H9 (cell line): ENCODE measurements at regions not wholly inside any gene's neighbourhood (a gene's known extent, or its start where the extent isn't known, plus 50 kb on each side); places are given as distances from the start of the nearest gene placed in this dataset.

Experiments
- DNase-seq: peaks from one replicate; pipeline ENCODE4 v3.0.0-alpha.2; 2017
- H2AFZ ChIP-seq: one replicate; pipeline ENCODE4 v1.6.1; 2013; ENCODE audit warnings: mild to moderate bottlenecking, low read length, control low read depth, moderate library complexity
- H2AK5ac ChIP-seq: 2 replicates; pipeline ENCODE4 v1.6.1; 2013; ENCODE audit warnings: low read length, control low read depth, mixed read lengths; ENCODE audit not compliant: insufficient read length
- H2BK120ac ChIP-seq: one replicate; pipeline ENCODE4 v1.6.1; 2013; ENCODE audit warnings: low read depth, mild to moderate bottlenecking, low read length, control low read depth, inconsistent platforms; ENCODE audit not compliant: poor library complexity, severe bottlenecking
- H2BK12ac ChIP-seq: 2 replicates; pipeline ENCODE4 v1.6.1; 2013; ENCODE audit warnings: low read length, control low read depth, mixed read lengths, low read depth; ENCODE audit not compliant: insufficient read length
- H2BK15ac ChIP-seq: 2 replicates; pipeline ENCODE4 v1.6.1; 2013; ENCODE audit warnings: low read depth, low read length, control low read depth
- H2BK20ac ChIP-seq: one replicate; pipeline ENCODE4 v1.6.1; 2013; ENCODE audit warnings: low read depth, mild to moderate bottlenecking, low read length, control low read depth, inconsistent platforms; ENCODE audit not compliant: poor library complexity, severe bottlenecking
- H2BK5ac ChIP-seq: 2 replicates; pipeline ENCODE4 v1.6.1; 2013; ENCODE audit warnings: low read length, control low read depth, mixed read lengths; ENCODE audit not compliant: insufficient read length
- H3K14ac ChIP-seq: 2 replicates; pipeline ENCODE4 v1.6.1; 2013; ENCODE audit warnings: low read length, control low read depth; ENCODE audit not compliant: insufficient read depth
- H3K18ac ChIP-seq: 2 replicates; pipeline ENCODE4 v1.6.1; 2013; ENCODE audit warnings: low read depth, mild to moderate bottlenecking, mixed read lengths, low read length, control low read depth; ENCODE audit not compliant: insufficient read length
- H3K23ac ChIP-seq: 2 replicates; pipeline ENCODE4 v1.6.1; 2013; ENCODE audit warnings: low read length, control low read depth, mixed read lengths, low read depth; ENCODE audit not compliant: insufficient read length
- H3K23me2 ChIP-seq: 2 replicates; pipeline ENCODE4 v1.6.1; 2013; ENCODE audit warnings: low read depth, mild to moderate bottlenecking, mixed read lengths, low read length, control low read depth; ENCODE audit not compliant: insufficient read length, poor library complexity, severe bottlenecking
- H3K27ac ChIP-seq: 2 replicates; pipeline ENCODE4 v1.5.1; 2013; ENCODE audit warnings: low read length, control low read depth, mixed read lengths, low read depth; ENCODE audit not compliant: insufficient read length
- H3K27me3 ChIP-seq: 2 replicates; pipeline ENCODE4 v1.6.1; 2013; ENCODE audit warnings: low read length, control low read depth, inconsistent platforms; ENCODE audit not compliant: insufficient read depth
- H3K4ac ChIP-seq: 2 replicates; pipeline ENCODE4 v1.6.1; 2013; ENCODE audit warnings: low read depth, mild to moderate bottlenecking, control low read depth, inconsistent platforms, low read length, moderate library complexity
- H3K4me1 ChIP-seq: 2 replicates; pipeline ENCODE4 v1.6.1; 2013; ENCODE audit warnings: low read length, control low read depth, inconsistent platforms; ENCODE audit not compliant: insufficient read depth
- H3K4me2 ChIP-seq: 2 replicates; pipeline ENCODE4 v1.6.1; 2013; ENCODE audit warnings: low read length, control low read depth, mixed read lengths; ENCODE audit not compliant: insufficient read length, insufficient read depth
- H3K56ac ChIP-seq: 2 replicates; pipeline ENCODE4 v1.6.1; 2013; ENCODE audit warnings: low read depth, mild to moderate bottlenecking, mixed read lengths, low read length, control low read depth; ENCODE audit not compliant: insufficient read length
- H3K79me1 ChIP-seq: 2 replicates; pipeline ENCODE4 v1.6.1; 2013; ENCODE audit warnings: low read depth, mild to moderate bottlenecking, moderate library complexity, low read length, control low read depth, inconsistent platforms; ENCODE audit not compliant: insufficient read depth, poor library complexity, severe bottlenecking
- H3K79me2 ChIP-seq: 2 replicates; pipeline ENCODE4 v1.6.1; 2013; ENCODE audit warnings: low read length, control low read depth, inconsistent platforms; ENCODE audit not compliant: insufficient read depth
- H3K9ac ChIP-seq: 2 replicates; pipeline ENCODE4 v1.6.1; 2013; ENCODE audit warnings: low read length, control low read depth, mixed read lengths; ENCODE audit not compliant: insufficient read length; ENCODE audit errors: extremely low read depth
- H3K9me3 ChIP-seq: one replicate; pipeline ENCODE4 v1.6.1; 2013; ENCODE audit warnings: low read depth, low read length, inconsistent platforms; ENCODE audit not compliant: control insufficient read depth
- H3T11ph ChIP-seq: one replicate; pipeline ENCODE4 v1.6.1; 2013; ENCODE audit warnings: mild to moderate bottlenecking, low read length, control low read depth, inconsistent platforms
- H4K20me1 ChIP-seq: one replicate; pipeline ENCODE4 v1.6.1; 2013; ENCODE audit not compliant: control insufficient read depth, insufficient read length, insufficient read depth
- H4K5ac ChIP-seq: 2 replicates; pipeline ENCODE4 v1.6.1; 2013; ENCODE audit warnings: low read depth, mild to moderate bottlenecking, mixed read lengths, low read length, control low read depth; ENCODE audit not compliant: insufficient read length
- H4K8ac ChIP-seq: replicated peaks from 2 replicates; pipeline ENCODE4 v1.6.1; 2013; ENCODE audit warnings: low read length, control low read depth, mixed read lengths, low read depth; ENCODE audit not compliant: insufficient read length
- H4K91ac ChIP-seq: 2 replicates; pipeline ENCODE4 v1.6.1; 2013; ENCODE audit warnings: low read depth, mild to moderate bottlenecking, moderate library complexity, mixed read lengths, low read length, control low read depth; ENCODE audit not compliant: insufficient read length
- H3K27ac Mint-ChIP-seq, 3 experiments: 2 replicates in 2 of 3; 3 replicates in 1 of 3; pipeline ENCODE4 v1.8.0; 2020 to 2021; ENCODE audit warnings: mixed read lengths in 3 of 3, mild to moderate bottlenecking in 1 of 3, moderate library complexity in 1 of 3
- H3K27me3 Mint-ChIP-seq: 2 replicates; pipeline ENCODE4 v1.8.0; 2021; ENCODE audit warnings: low read depth, mild to moderate bottlenecking, moderate library complexity, mixed read lengths
- H3K36me3 Mint-ChIP-seq, 3 experiments: 2 replicates in 2 of 3; 3 replicates in 1 of 3; pipeline ENCODE4 v1.8.0; 2020 to 2021; ENCODE audit warnings: low read depth in 3 of 3, mixed read lengths in 3 of 3; ENCODE audit not compliant: insufficient read depth in 1 of 3
- H3K4me1 Mint-ChIP-seq, 2 experiments: 2 replicates each; pipeline ENCODE4 v1.8.0; 2020; ENCODE audit warnings: mixed read lengths in 2 of 2
- H3K4me3 Mint-ChIP-seq, 2 experiments: 2 replicates in 1 of 2; 3 replicates in 1 of 2; pipeline ENCODE4 v1.8.0; 2020 to 2021; ENCODE audit warnings: mild to moderate bottlenecking in 2 of 2, mixed read lengths in 2 of 2, moderate library complexity in 1 of 2
- H3K9me3 Mint-ChIP-seq, 2 experiments: 2 replicates in 1 of 2; 3 replicates in 1 of 2; pipeline ENCODE4 v1.8.0; 2020; ENCODE audit warnings: mild to moderate bottlenecking in 2 of 2, mixed read lengths in 2 of 2, moderate library complexity in 1 of 2
- TF ChIP-seq, protein P1 (sequence below): fragments of 200-600 bp; sonication (generic); conservative IDR thresholded peaks from 3 replicates; pipeline ENCODE4 v1.8.0; 2021; ENCODE audit warnings: antibody characterized with exemption, mild to moderate bottlenecking

DNA sequence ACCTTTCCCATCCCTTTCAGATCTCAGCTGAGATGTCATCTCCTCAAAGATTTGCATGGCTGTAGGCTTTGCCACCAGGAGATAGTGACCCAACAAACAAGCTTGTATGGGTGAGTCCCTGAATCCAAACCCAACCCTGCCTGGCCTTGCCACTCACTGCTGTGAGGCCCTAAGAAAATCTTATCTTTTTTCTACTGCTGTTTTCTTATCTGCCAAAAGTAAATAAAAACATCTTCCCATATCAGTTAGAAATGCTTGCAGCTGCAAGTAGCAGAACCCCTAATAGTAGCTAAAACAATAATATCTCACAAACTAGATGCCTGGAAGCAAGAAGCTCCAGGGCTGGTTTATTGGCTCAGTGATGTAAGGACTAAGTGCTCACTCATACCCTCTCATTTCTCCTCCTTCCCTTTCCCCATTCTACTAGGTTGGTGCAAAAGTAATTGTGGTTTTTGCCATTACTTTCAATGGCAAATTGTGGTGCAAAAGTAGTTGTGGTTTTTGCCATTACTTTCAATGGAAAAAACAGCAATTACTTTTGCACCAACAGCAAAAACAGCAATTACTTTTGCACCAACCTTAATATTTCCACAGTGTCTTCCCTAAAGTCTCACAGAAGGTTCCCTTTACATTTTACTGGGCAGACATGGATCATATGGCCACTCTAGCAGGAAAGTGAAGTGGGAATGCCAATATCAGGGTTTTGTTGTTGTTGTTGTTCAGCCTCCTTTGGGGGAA, 56.7 kb upstream of the PSMF1 start:
- H3K23ac ChIP-seq = no peak overlapping the region
- H3K56ac ChIP-seq = no peak overlapping the region
- H2BK5ac ChIP-seq = no peak overlapping the region
- no peaks in the 10 kb centered on the region; the same call in 1 of the 2 replicates for H3K4me1 ChIP-seq
- no peaks in the 10 kb centered on the region for H4K20me1 ChIP-seq
- no peak overlapping the region for H2BK12ac ChIP-seq
- no peak overlapping the region for H3K9ac ChIP-seq
- no peak for DNase-seq
- Mint-ChIP-seq H3K4me3 (no peak overlapping the region), H3K27ac (no peak overlapping the region), H3K4me1 (peaks cover 4 to 6% of the 10 kb centered on the region in 2 experiments), H3K27me3 (peaks cover 24% of the 10 kb centered on the region), H3K9me3 (peaks cover 0 to 2% of the 10 kb centered on the region in 2 experiments; a peak in 1 of 5 replicates), H3K36me3 (no peaks in the 10 kb centered on the region)
- no peak overlapping the region for H4K91ac ChIP-seq
- H2AK5ac ChIP-seq = no peak overlapping the region
- no peak overlapping the region for H3K4me2 ChIP-seq
- H2AFZ ChIP-seq = no peak overlapping the region
- no peaks in the 10 kb centered on the region for H3K23me2 ChIP-seq
- H4K5ac ChIP-seq = no peak overlapping the region
- H3K14ac ChIP-seq = no peak overlapping the region
- H2BK15ac ChIP-seq = no peak overlapping the region
- TF ChIP-seq, protein P1, sequence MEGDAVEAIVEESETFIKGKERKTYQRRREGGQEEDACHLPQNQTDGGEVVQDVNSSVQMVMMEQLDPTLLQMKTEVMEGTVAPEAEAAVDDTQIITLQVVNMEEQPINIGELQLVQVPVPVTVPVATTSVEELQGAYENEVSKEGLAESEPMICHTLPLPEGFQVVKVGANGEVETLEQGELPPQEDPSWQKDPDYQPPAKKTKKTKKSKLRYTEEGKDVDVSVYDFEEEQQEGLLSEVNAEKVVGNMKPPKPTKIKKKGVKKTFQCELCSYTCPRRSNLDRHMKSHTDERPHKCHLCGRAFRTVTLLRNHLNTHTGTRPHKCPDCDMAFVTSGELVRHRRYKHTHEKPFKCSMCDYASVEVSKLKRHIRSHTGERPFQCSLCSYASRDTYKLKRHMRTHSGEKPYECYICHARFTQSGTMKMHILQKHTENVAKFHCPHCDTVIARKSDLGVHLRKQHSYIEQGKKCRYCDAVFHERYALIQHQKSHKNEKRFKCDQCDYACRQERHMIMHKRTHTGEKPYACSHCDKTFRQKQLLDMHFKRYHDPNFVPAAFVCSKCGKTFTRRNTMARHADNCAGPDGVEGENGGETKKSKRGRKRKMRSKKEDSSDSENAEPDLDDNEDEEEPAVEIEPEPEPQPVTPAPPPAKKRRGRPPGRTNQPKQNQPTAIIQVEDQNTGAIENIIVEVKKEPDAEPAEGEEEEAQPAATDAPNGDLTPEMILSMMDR = no peak
- H3T11ph ChIP-seq = no peak overlapping the region
- no peak overlapping the region for H2BK120ac ChIP-seq
- H3K18ac ChIP-seq = no peak overlapping the region
- no peaks in the 10 kb centered on the region for H3K79me2 ChIP-seq
- no peaks in the 10 kb centered on the region for H3K79me1 ChIP-seq
- no peak overlapping the region for H3K27ac ChIP-seq
- H3K27me3 ChIP-seq = no peaks in the 10 kb centered on the region
- H3K4ac ChIP-seq = no peak overlapping the region
- H3K9me3 ChIP-seq = no peaks in the 10 kb centered on the region
- no peak overlapping the region for H2BK20ac ChIP-seq
- no peak overlapping the region for H4K8ac ChIP-seq
